HG03378 (cell line): ENCODE measurements at regions not wholly inside any gene's neighbourhood (a gene's known extent, or its start where the extent isn't known, plus 50 kb on each side); places are given as distances from the start of the nearest gene placed in this dataset.

Source experiments
- ATAC-seq: cut with Tn5 transposase; IDR thresholded peaks from one replicate; pipeline ENCODE4 v1.9.1; 2021; ENCODE audit warnings: mild to moderate bottlenecking, moderate library complexity; ENCODE audit not compliant: unreplicated experiment

- ATAC-seq, result no peak
Measured at GRCh38 chr10:33455029-33455428, 120.6 kb upstream of the NRP1 start.

- ATAC-seq, result no peak
Measured at GRCh38 chr10:33454554-33454953, 120.1 kb upstream of the NRP1 start.

GRCh38 chr10:33453081-33454025 is 118.9 kb upstream of the NRP1 start:
- ATAC-seq, result no peak

GRCh38 chr10:33448421-33449140 is 114.1 kb upstream of the NRP1 start:
- no peak for ATAC-seq

- no peak for ATAC-seq
Measured at GRCh38 chr10:33441561-33441960, 107.1 kb upstream of the NRP1 start.

GRCh38 chr10:33434933-33435332 is 100.5 kb upstream of the NRP1 start:
- no peak for ATAC-seq

GRCh38 chr10:33428682-33429081 is 94.2 kb upstream of the NRP1 start:
- no peak for ATAC-seq

- no peak for ATAC-seq
Measured at GRCh38 chr10:33423154-33423529, 88.7 kb upstream of the NRP1 start.

GRCh38 chr10:33422471-33423153 is 88.1 kb upstream of the NRP1 start:
- ATAC-seq, result no peak

GRCh38 chr10:33421789-33422462 is 87.5 kb upstream of the NRP1 start:
- ATAC-seq, result no peak

- no peak for ATAC-seq
Measured at GRCh38 chr10:33419311-33419710, 84.8 kb upstream of the NRP1 start.

- no peak for ATAC-seq
Measured at GRCh38 chr10:33418301-33418700, 83.8 kb upstream of the NRP1 start.

GRCh38 chr10:33416691-33417090 is 82.2 kb upstream of the NRP1 start:
- ATAC-seq, result no peak

GRCh38 chr10:33416209-33416608 is 81.7 kb upstream of the NRP1 start:
- ATAC-seq, result peak; percentile 59

GRCh38 chr10:33414841-33415240 is 80.4 kb upstream of the NRP1 start:
- no peak for ATAC-seq

- ATAC-seq, result no peak
Measured at GRCh38 chr10:33412653-33413361, 78.3 kb upstream of the NRP1 start.

- ATAC-seq, result no peak
Measured at GRCh38 chr10:33412241-33412640, 77.8 kb upstream of the NRP1 start.

- ATAC-seq, result no peak
Measured at GRCh38 chr10:33410860-33411234, 76.4 kb upstream of the NRP1 start.

GRCh38 chr10:33410096-33410859 is 75.8 kb upstream of the NRP1 start:
- no peak for ATAC-seq

- no peak for ATAC-seq
Measured at GRCh38 chr10:33406596-33406995, 72.1 kb upstream of the NRP1 start.
